ENCODE measurements at regions not wholly inside any gene's neighbourhood (a gene's known extent, or its start where the extent isn't known, plus 50 kb on each side); places are given as distances from the start of the nearest gene placed in this dataset.
"Not testable (repeated sequence)": the region's sequence is repeated elsewhere in the genome, so short reads cannot be mapped to it uniquely, and the experiment has no call there.

GRCh38 chr17:22741066-22741465 lies 1048.7 kb downstream of the KCNJ18 start:
- not testable (repeated sequence) for TF ChIP-seq CTCF, EZH2phosphoT487, EZH2 (IDR thresholded peaks at IDR 0.05)

Data from neural progenitor cell (in vitro differentiated cells).